ENCODE measurements at regions not wholly inside any gene's neighbourhood (a gene's known extent, or its start where the extent isn't known, plus 50 kb on each side); places are given as distances from the start of the nearest gene placed in this dataset.

- no peak for TF ChIP-seq CTCF (IDR thresholded peaks at IDR 0.05)
- Mint-ChIP-seq H3K4me1 (ENCODE audit: unreplicated experiment) (no peaks in the 10 kb centered on the region), H3K27me3 (ENCODE audit: unreplicated experiment) (no peaks in the 10 kb centered on the region), H3K27ac (ENCODE audit: unreplicated experiment) (no peak overlapping the region), H3K9me3 (ENCODE audit: unreplicated experiment) (no peaks in the 10 kb centered on the region), H3K4me3 (ENCODE audit: unreplicated experiment) (no peak overlapping the region), H3K36me3 (ENCODE audit: unreplicated experiment) (no peaks in the 10 kb centered on the region)
- no peak for DNase-seq (ENCODE audit: extremely low spot score, unreplicated experiment)
These were observed 68.1 kb upstream of the OGFRL1 start for GRCh38 chr6:71220466-71220865.

- Mint-ChIP-seq H3K27ac (ENCODE audit: unreplicated experiment) (no peak overlapping the region), H3K36me3 (ENCODE audit: unreplicated experiment) (no peaks in the 10 kb centered on the region), H3K27me3 (ENCODE audit: unreplicated experiment) (peaks cover 3% of the 10 kb centered on the region), H3K9me3 (ENCODE audit: unreplicated experiment) (no peaks in the 10 kb centered on the region), H3K4me3 (ENCODE audit: unreplicated experiment) (no peak overlapping the region), H3K4me1 (ENCODE audit: unreplicated experiment) (no peaks in the 10 kb centered on the region)
- DNase-seq (ENCODE audit: extremely low spot score, unreplicated experiment), result no peak
- no peak for TF ChIP-seq CTCF (IDR thresholded peaks at IDR 0.05)
These were observed 65.9 kb upstream of the OGFRL1 start for GRCh38 chr6:71222671-71223070.

- no peak overlapping the region for H3K27ac Mint-ChIP-seq (ENCODE audit: unreplicated experiment)
- no peak for TF ChIP-seq CTCF (IDR thresholded peaks at IDR 0.05)
- DNase-seq (ENCODE audit: extremely low spot score, unreplicated experiment), result no peak
- peaks cover 3% of the 10 kb centered on the region for H3K27me3 Mint-ChIP-seq (ENCODE audit: unreplicated experiment)
- peaks cover 2% of the 10 kb centered on the region for H3K4me1 Mint-ChIP-seq (ENCODE audit: unreplicated experiment)
- H3K36me3 Mint-ChIP-seq (ENCODE audit: unreplicated experiment), result no peaks in the 10 kb centered on the region
- no peak overlapping the region for H3K4me3 Mint-ChIP-seq (ENCODE audit: unreplicated experiment)
- no peaks in the 10 kb centered on the region for H3K9me3 Mint-ChIP-seq (ENCODE audit: unreplicated experiment)
These were observed 64.6 kb upstream of the OGFRL1 start for GRCh38 chr6:71224011-71224410.

GRCh38 chr6:71226151-71226550 is 62.5 kb upstream of the OGFRL1 start:
- H3K27me3 Mint-ChIP-seq (ENCODE audit: unreplicated experiment), result peaks cover 3% of the 10 kb centered on the region
- DNase-seq (ENCODE audit: extremely low spot score, unreplicated experiment), result no peak
- no peak overlapping the region for H3K27ac Mint-ChIP-seq (ENCODE audit: unreplicated experiment)
- TF ChIP-seq CTCF (IDR thresholded peaks at IDR 0.05), result no peak
- no peaks in the 10 kb centered on the region for H3K9me3 Mint-ChIP-seq (ENCODE audit: unreplicated experiment)
- H3K4me3 Mint-ChIP-seq (ENCODE audit: unreplicated experiment), result no peak overlapping the region
- no peaks in the 10 kb centered on the region for H3K36me3 Mint-ChIP-seq (ENCODE audit: unreplicated experiment)
- H3K4me1 Mint-ChIP-seq (ENCODE audit: unreplicated experiment), result peaks cover 2% of the 10 kb centered on the region

- peaks cover 13% of the 10 kb centered on the region for H3K4me1 Mint-ChIP-seq (ENCODE audit: unreplicated experiment)
- H3K36me3 Mint-ChIP-seq (ENCODE audit: unreplicated experiment), result no peaks in the 10 kb centered on the region
- peaks cover 3% of the 10 kb centered on the region for H3K27me3 Mint-ChIP-seq (ENCODE audit: unreplicated experiment)
- no peaks in the 10 kb centered on the region for H3K9me3 Mint-ChIP-seq (ENCODE audit: unreplicated experiment)
- no peak for TF ChIP-seq CTCF (IDR thresholded peaks at IDR 0.05)
- no peak overlapping the region for H3K27ac Mint-ChIP-seq (ENCODE audit: unreplicated experiment)
- no peak overlapping the region for H3K4me3 Mint-ChIP-seq (ENCODE audit: unreplicated experiment)
- DNase-seq (ENCODE audit: extremely low spot score, unreplicated experiment), result no peak
These were observed 60.1 kb upstream of the OGFRL1 start for GRCh38 chr6:71228461-71229041.

All from osteocyte (in vitro differentiated cells).